Lower leg skin (tissue), 4 donors: ENCODE measurements at regions not wholly inside any gene's neighbourhood (a gene's known extent, or its start where the extent isn't known, plus 50 kb on each side); places are given as distances from the start of the nearest gene placed in this dataset.

ENCODE experiments used
- DNase-seq, 2 donors: peaks; one replicate each; pipeline ENCODE4 v3.0.0-alpha.2; 2019; ENCODE audit warnings: low spot score in 2 of 2
- H3K4me3 ChIP-seq: fragments of 200-600 bp; sonication (generic); 2 replicates; pipeline ENCODE4 v1.5.1; 2017; ENCODE audit warnings: mild to moderate bottlenecking, low read depth; ENCODE audit not compliant: poor library complexity, severe bottlenecking
- POLR2A ChIP-seq, 2 donors: fragments of 450-650 bp; IDR thresholded peaks; one replicate each; pipeline ENCODE4 v1.6.1; 2016 to 2017; ENCODE audit warnings: antibody characterized with exemption in 2 of 2, mild to moderate bottlenecking in 1 of 2, moderate library complexity in 1 of 2
- WGBS, 2 donors: methylation state at CpG; one replicate each; pipeline ENCODE4 v1.1.5; 2018; 5-methylcytosine and 5-hydroxymethylcytosine counted together
- intact Hi-C: fragments of 100-400 bp; cut with DNase I; formaldehyde crosslinking; loops from one replicate; pipeline ENCODE4 v1.15.0; 2023; ENCODE audit warnings: low total_unique reads
- TF ChIP-seq, protein P1 (sequence below), 3 donors: fragments of 450-650 bp; IDR thresholded peaks; one replicate each; pipeline ENCODE4 v1.5.1; 2016; ENCODE audit warnings: antibody characterized with exemption in 3 of 3, mild to moderate bottlenecking in 3 of 3, moderate library complexity in 2 of 3

DNA sequence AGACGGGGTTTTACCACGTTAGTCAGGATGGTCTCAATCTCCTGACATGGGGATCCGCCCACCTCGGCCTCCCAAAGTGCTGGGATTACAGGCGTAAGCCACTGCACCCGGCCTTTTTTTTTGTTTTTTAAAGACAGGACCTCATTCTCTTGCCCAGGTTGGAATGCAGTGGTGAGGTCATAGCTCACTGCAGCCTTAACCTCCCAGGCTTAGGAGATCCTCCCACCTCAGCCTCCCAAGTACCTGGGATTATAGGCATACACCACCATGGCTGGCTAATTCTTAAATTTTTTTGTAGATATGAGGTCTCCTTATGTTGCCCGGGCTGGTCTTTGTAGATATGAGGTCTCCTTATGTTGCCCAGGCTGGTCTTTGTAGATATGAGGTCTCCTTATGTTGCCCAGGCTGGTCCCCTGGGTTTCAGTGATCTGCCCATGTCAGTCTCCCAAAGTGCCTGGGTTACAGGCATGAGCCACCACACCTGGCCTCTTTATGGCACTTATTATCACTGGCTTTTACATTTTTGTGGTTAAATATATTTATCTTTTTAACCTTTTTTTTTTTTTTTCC, 82.3 kb upstream of the RNU6-1 start:
- intact Hi-C loops, result no loop called here
- WGBS, 2 donors, result 93 to 96% methylated on average over 7 of the region's 7 CpGs
- TF ChIP-seq, protein P1, sequence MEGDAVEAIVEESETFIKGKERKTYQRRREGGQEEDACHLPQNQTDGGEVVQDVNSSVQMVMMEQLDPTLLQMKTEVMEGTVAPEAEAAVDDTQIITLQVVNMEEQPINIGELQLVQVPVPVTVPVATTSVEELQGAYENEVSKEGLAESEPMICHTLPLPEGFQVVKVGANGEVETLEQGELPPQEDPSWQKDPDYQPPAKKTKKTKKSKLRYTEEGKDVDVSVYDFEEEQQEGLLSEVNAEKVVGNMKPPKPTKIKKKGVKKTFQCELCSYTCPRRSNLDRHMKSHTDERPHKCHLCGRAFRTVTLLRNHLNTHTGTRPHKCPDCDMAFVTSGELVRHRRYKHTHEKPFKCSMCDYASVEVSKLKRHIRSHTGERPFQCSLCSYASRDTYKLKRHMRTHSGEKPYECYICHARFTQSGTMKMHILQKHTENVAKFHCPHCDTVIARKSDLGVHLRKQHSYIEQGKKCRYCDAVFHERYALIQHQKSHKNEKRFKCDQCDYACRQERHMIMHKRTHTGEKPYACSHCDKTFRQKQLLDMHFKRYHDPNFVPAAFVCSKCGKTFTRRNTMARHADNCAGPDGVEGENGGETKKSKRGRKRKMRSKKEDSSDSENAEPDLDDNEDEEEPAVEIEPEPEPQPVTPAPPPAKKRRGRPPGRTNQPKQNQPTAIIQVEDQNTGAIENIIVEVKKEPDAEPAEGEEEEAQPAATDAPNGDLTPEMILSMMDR (IDR thresholded peaks at IDR 0.05), result no peak
- TF ChIP-seq POLR2A (IDR thresholded peaks at IDR 0.05), result no peak
- H3K4me3 ChIP-seq, result no peak overlapping the region
- DNase-seq, result no peak

DNA sequence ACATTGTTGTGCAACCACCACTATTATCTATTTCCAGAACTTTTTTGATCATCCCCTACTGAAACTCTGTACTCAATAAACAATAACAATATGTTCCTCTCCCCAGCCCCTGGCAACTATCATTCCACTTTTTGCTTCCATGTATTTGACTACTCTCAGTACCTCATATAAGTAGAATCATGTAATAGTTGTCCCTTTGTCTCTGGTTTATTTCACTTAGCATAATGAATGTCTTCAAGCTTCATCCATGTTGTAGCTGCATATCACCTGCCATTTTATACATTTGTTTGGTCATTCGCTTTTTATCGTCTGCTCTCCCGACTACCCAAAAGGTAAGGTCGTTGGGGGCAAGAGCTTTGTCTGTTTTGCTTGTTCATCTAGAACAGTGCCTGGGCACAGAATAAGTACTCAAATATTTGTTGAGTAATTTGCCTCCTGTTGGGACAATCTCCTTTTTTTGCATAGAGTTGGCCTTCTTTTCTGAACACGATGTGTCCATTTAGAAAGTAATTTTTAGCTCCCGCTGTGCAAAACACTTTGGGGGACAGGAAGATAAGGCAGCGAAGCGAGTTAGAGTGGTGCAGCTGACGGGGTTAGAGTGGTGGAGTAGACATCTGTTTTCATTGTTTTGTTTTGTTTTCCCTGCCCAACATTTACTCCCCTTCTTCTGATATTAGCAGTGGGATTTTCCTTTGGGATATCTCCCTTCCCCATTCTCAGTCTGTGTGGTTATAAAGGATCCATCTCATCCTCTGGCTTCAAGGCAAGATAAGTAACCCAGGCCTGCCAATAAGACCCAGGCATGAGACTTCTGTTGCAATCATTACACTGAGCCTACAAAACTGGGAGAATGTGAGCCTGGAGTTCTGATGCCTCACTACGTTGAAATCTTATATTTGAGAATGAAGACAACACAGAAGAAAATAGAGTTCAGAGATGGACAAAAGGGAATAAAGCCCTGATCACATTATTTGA, 83.4 kb upstream of the RNU6-1 start:
- intact Hi-C loops, result no loop called here
- no peak overlapping the region for H3K4me3 ChIP-seq
- TF ChIP-seq, protein P1 (IDR thresholded peaks at IDR 0.05), result no peak
- no peak for TF ChIP-seq POLR2A (IDR thresholded peaks at IDR 0.05)
- WGBS, 2 donors, result 89 to 90% methylated on average over 10 of the region's 10 CpGs
- DNase-seq, result no peak

DNA sequence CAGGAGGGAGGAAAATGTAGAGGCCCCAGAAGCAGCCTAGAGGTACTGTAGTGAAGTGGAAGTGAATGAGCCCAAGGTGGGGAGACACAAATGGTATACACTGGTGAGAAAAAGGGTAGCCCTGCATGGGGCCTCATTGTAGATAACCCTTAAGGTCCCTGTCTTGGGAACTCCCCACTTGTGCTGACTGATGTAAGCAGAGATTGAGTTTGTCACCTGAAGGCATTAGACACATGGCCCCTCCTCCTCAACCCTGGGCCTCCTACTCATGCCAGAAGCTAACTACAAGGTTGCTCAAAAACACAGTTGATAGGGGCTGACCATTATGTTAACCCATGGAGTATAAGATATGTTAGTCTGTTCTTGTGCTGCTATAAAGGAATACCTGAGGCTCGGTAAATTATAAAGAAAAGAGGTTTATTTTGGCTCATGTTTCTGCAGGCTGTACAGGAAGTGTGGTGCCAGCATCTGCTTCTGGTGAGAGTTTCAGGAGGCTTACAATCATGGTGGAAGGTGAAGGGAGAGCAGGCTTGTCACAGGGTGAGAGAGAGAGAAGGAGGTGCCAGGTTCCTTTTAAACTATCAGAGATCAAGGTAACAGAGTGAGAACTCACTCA, 84.6 kb upstream of the RNU6-1 start:
- no peak for DNase-seq
- intact Hi-C loops, result no loop called here
- no peak overlapping the region for H3K4me3 ChIP-seq
- no peak for TF ChIP-seq POLR2A (IDR thresholded peaks at IDR 0.05)
- TF ChIP-seq, protein P1 (IDR thresholded peaks at IDR 0.05), result no peak
- WGBS, 2 donors, result 91 to 100% methylated on average over 1 of the region's 1 CpG

DNA sequence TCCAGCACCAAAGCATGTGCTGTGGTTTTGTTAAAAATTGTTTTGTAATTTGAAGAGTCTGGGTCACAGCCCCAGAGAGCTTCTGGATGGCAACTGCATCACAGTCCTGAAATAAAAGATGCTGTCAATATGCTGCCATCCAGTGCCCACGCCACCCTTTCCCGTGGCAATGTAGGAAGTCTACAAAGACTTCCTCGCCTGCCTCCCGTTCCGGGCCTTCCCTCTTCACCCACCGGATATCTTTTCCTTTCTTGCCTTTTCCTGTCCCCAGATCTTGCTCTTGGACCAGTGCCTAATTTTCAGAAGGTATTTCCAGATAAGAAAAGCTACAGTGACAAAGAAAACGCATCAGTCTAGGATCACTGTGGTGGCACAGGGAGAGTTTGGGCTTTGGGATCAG, 85.3 kb upstream of the RNU6-1 start:
- no peak overlapping the region for H3K4me3 ChIP-seq
- TF ChIP-seq, protein P1 (IDR thresholded peaks at IDR 0.05), result no peak
- TF ChIP-seq POLR2A (IDR thresholded peaks at IDR 0.05), result no peak
- intact Hi-C loops, result no loop called here
- DNase-seq, result no peak
- WGBS, 2 donors, result 72 to 86% methylated on average over 7 of the region's 7 CpGs

DNA sequence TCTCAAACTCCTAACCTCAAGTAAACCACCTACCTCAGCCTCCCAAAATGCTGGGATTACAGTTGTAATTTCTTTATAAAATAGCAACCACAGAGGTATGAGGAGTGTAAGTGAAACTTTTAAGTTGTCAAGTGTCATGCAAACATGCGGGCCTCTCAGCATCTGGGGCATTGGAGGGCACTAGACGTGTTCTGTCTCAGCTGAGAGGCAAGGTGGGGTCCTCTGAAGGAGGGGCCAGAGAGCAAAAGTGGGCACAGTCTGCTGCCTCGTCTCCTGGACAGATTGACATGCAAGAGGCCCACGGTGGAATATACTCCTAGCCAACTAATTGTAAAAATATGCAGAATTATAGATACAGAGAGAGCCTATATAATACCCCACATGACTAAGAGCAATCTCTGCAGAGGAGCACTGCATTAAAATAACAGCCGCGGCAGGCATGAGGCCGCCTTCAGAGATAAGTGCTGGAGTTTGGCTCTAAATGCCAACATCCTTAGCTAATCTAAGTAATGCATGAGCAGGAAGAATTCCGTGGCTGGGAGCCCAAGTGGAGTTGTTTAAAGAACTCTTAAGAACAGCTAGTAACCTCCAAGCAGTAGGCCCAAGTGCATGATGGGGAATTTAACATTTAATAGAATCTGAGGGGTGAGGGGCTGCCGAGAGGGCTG, 87.8 kb upstream of the RNU6-1 start:
- H3K4me3 ChIP-seq, result no peak overlapping the region
- 39 to 48% methylated on average over 9 of the region's 9 CpGs for WGBS, 2 donors
- intact Hi-C loops, result no loop called here
- no peak for DNase-seq
- TF ChIP-seq, protein P1 (IDR thresholded peaks at IDR 0.05), result no peak
- no peak for TF ChIP-seq POLR2A (IDR thresholded peaks at IDR 0.05)
